Right renal cortex interstitium (tissue), 3 donors: ENCODE measurements at regions not wholly inside any gene's neighbourhood (a gene's known extent, or its start where the extent isn't known, plus 50 kb on each side); places are given as distances from the start of the nearest gene placed in this dataset.
"Not testable (repeated sequence)": the region's sequence is repeated elsewhere in the genome, so short reads cannot be mapped to it uniquely, and the experiment has no call there.

Experiments used
- DNase-seq, 3 donors: peaks; one replicate each; pipeline ENCODE4 v3.0.0-alpha.2; 2013; ENCODE audit warnings: low read depth in 3 of 3, low spot score in 2 of 3

- no peak for DNase-seq
These were observed 1100.6 kb downstream of the TECRL start for GRCh38 chr4:63308697-63309096.

DNA sequence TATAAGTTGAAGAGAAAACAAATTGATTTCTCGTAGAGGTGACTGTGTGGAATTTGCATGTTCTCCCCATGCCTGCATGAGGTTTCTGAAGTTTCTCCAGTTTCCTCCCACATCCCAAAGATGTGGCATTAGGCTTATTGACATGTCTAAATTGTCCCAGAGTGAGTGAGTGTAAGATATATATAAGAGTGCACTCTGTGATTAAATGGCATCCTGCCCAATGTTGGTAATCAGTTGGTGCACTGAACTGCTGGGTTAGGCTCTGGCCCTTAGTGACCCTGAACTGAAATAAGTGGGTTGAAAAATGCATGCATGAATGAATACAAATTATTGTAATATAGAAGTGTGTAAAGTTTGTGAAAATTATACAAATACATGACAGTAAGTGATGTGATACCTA, 1106.5 kb downstream of the TECRL start:
- no peak for DNase-seq

DNA sequence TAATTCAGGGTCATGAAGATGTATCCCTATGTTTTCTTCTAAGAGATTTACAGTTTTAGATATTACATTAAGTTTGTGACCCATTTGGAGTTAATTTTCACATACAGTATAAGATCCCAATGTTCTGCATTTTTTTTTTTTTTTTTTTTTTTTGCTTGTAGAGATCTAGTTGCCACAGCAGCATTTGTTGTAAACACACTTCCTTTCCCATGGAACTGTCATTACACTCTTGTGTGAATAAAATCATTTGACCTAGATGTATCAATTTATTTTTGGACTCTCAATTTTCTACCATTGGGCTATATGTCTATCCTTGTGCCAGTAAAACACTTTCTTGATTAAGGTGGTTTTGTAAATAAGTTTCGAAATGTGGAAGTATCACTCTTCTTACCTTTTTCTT, 1107.2 kb downstream of the TECRL start:
- DNase-seq = no peak

- DNase-seq = no peak
These were observed 1112.5 kb downstream of the TECRL start for GRCh38 chr4:63296773-63297172.

DNA sequence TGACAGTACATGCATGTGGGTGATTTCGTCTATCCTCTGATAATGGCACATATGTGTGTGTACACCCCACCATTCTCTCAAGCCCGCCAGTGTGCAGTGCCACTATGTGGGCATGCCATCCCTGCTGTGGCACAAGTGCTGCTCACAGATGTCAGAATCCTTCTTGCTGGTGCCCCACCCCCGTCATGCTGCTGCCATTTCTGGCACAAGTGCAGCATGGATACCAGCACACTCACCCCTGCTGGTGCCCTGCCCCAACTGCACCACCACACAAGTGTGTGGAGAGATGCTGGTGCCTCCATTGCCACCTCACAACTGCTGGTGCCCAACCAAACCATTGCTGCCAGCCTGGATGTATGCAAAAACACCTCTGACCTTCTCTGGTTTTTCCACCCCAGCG, 1133.8 kb downstream of the TECRL start:
- no peak for DNase-seq

GRCh38 chr4:63269156-63269555, 1140.1 kb downstream of the TECRL start:
- no peak for DNase-seq

GRCh38 chr4:63233671-63234070, 1175.6 kb downstream of the TECRL start:
- DNase-seq = no peak

GRCh38 chr4:63232058-63232457, 1177.2 kb downstream of the TECRL start:
- no peak for DNase-seq

- no peak for DNase-seq
These were observed 1183.0 kb downstream of the TECRL start for GRCh38 chr4:63226229-63226628.

GRCh38 chr4:63222466-63222865, 1186.8 kb downstream of the TECRL start:
- no peak for DNase-seq

- no peak for DNase-seq
These were observed 1187.8 kb downstream of the TECRL start for GRCh38 chr4:63221477-63221876.

- DNase-seq = no peak
These were observed 1190.4 kb downstream of the TECRL start for GRCh38 chr4:63218856-63219255.

DNA sequence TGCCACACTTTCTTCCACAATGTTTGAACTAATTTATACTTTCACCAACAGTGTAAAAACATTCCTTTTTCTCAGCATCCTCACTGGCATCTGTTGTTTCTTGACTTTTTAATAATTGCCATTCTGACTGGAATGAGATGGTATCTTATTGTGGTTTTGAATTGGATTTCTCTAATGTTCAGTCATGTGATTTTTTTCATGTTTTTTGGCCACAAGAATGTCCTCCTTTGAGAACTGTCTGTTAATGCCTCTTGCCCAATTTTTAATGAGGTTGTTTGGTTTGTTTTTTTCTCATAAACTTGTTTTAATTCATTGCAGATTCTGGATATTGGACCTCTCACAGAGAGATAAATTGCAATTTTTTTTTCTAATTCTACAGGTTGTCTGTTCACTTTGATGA, 1195.2 kb downstream of the TECRL start:
- DNase-seq = no peak

GRCh38 chr4:63211776-63212479, 1197.3 kb downstream of the TECRL start:
- DNase-seq = no peak

GRCh38 chr4:63211375-63211774, 1197.9 kb downstream of the TECRL start:
- DNase-seq = no peak

- DNase-seq = not testable (repeated sequence)
These were observed 1216.2 kb downstream of the TECRL start for GRCh38 chr4:63193029-63193428.

DNA sequence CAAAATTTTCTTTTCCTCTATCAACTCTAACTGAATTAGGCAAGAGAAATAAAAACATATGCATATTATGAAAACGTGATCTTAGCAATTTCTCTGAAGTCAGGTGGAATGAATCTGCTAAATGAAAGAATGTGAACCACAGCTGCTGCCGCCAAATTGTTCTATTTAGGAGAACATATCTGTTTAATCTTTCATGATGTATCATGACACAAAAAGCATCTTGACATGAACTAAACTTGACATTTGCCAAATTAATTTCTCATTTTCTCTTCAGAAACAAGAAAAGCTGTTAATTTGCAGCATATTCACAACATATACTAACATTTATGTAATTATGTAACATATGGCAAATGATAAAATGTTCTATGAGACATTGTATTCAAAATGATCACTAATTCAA, 1237.9 kb downstream of the TECRL start:
- no peak for DNase-seq

DNA sequence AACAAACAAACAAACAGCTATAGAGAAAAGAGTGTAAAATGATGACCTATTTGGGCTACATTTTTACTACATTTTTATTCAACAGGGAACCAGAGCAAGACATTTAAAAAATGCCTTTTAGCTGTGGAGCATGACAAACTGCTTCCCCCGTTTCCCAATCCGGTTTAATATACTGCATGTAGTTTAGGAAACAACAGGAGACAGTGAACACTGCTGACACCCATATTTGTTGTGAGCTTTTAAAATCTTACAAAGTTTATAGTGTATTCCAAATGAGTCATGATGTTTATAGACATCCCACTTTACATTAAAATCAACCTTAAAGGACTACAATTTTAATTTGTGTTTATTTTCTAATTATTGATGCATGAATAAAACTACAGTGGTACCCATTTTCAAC, 1238.3 kb downstream of the TECRL start:
- DNase-seq = no peak

DNA sequence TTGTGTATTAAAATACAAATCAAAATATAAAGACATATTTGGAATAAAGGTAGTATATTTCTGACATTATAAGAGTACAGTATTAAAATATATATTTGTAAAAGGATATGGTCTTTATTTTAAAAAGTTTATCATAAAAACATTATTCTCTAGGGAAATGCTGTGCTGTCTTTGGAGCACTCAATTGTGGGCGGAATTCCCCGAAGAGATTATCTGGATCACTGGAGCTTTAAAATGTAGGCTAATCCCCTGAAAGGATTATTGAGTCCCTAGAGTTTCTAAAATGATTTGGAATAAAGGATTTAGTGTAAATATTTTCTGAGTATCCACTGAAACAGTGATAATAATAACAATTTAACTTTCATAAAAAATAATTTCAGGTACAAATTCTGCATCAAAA, 1239.4 kb downstream of the TECRL start:
- no peak for DNase-seq

DNA sequence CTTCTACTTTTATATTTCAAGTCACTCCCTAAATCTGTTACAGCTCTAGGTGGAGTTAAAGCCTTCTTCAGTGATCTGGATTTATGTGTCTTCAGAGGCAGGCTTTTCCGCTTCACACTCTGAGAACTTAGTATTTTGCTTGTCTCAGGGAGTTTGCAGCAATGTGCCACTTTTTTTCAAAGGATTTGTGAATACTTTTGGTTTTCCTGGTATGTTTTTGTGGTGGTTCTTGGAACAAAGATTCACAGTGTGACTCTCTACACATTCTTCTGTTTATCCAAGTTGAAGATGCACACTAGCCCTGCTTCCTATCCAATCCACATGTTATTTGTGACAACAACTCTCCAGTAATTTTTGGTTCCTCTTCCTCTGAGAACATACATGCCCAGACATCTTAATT, 1253.7 kb downstream of the TECRL start:
- no peak for DNase-seq

- DNase-seq = no peak
These were observed 1285.8 kb downstream of the TECRL start for GRCh38 chr4:63123441-63123840.

DNA sequence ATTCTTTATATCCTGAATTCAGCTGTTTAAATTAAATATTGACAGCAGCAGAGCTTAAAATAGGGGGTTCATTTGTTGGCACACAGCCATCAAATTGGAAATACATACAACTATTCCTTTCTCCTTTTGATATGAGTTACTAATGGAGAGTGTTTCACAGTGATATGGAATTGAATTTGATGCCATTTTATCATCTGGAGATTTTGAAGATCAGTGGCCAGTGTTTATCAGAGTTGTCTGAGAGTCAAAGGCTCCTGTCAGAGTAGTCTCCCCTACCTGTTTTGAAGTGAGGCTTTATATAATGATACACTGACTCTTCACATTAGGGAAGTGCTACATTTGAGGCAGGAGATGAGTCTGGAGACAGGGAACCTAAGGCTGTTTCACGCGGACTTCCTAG, 1286.3 kb downstream of the TECRL start:
- DNase-seq = no peak

- no peak for DNase-seq
These were observed 1302.7 kb downstream of the TECRL start for GRCh38 chr4:63106600-63106999.
